HG02884 (cell line): ENCODE measurements at regions not wholly inside any gene's neighbourhood (a gene's known extent, or its start where the extent isn't known, plus 50 kb on each side); places are given as distances from the start of the nearest gene placed in this dataset.

Experiments
- ATAC-seq: cut with Tn5 transposase; IDR thresholded peaks from one replicate; pipeline ENCODE4 v1.9.1; 2021; ENCODE audit warnings: mild to moderate bottlenecking, moderate library complexity; ENCODE audit not compliant: unreplicated experiment

- no peak for ATAC-seq
Observed at GRCh38 chr6:157769776-157770426, 53.1 kb upstream of the SNX9 start.

GRCh38 chr6:157770946-157771345 is 52.1 kb upstream of the SNX9 start:
- no peak for ATAC-seq

- ATAC-seq = no peak
Observed at GRCh38 chr6:157772820-157773219, 50.2 kb upstream of the SNX9 start.
